AG09309 (cell line): ENCODE measurements at regions not wholly inside any gene's neighbourhood (a gene's known extent, or its start where the extent isn't known, plus 50 kb on each side); places are given as distances from the start of the nearest gene placed in this dataset.

Experiments used
- DNase-seq: peaks from one replicate; pipeline ENCODE4 v3.0.0-alpha.2; 2010; ENCODE audit warnings: low read depth
- H3K4me3 ChIP-seq: 2 replicates; pipeline ENCODE4 v1.5.1; 2011; ENCODE audit warnings: mild to moderate bottlenecking, low read depth, low read length, moderate library complexity; ENCODE audit not compliant: control insufficient read depth
- CTCF ChIP-seq: IDR thresholded peaks from 2 replicates; pipeline ENCODE4 v1.5.1; 2011; ENCODE audit warnings: mild to moderate bottlenecking, low read depth, low read length, inconsistent platforms; ENCODE audit not compliant: insufficient read depth, control insufficient read depth; ENCODE audit errors: missing control alignments

DNA sequence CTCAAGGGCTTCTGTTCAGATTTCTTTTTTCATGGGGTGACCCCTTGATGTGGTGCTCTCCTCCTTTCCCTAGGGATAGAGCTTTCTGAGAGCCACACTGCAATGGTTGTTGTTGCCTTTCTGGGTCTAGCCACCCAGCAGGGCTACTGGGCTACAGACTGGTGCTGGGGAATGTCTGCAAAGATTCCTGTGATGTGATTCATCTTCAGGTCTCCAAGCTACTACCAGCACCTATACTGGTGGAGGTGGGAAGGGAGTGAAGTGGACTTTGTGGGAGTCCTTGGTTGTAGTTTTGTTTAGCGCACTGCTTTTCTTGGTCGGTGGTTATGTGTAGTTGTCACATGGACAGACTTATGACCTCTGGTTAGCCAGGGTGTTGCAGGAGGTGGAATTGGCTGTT is 392.3 kb upstream of the CNTN6 start:
- DNase-seq: no peak
- TF ChIP-seq CTCF: no peak
- H3K4me3 ChIP-seq: no peak overlapping the region

- TF ChIP-seq CTCF: no peak
- no peak overlapping the region for H3K4me3 ChIP-seq
- no peak for DNase-seq
These were observed 385.8 kb upstream of the CNTN6 start for GRCh38 chr3:707041-707440.

- DNase-seq: no peak
- no peak overlapping the region for H3K4me3 ChIP-seq
- no peak for TF ChIP-seq CTCF
These were observed 379.7 kb upstream of the CNTN6 start for GRCh38 chr3:713006-713621.

DNA sequence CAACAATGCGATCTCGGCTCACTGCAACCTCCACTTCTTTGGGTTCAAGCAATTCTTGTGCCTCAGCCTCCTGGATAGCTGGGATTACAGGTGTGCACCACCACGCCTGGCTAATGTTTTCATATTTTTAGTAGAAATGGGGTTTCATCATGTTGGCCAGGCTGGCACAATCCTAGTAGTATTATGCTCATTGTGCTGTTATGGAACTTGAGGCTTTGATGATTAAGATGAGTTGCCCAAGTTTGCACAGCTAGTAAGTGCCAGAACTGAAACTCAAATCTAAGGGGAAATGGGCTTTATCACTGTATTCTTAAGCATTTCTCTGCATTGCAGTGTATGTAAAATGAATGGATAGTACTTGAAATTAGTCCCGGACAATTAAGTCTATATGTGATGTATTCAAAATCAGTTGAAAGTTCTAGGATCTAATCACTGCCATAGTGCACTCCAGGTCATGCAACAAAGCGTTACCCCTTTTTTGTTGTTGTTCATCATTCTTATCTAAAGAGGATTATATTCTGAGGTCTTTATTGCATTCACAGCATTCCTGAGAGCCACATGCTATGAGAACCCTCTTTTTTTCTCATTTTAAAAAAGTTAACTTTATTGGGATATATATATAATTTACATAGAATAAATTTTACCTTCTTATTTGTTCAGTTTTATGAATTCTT is 378.7 kb upstream of the CNTN6 start:
- TF ChIP-seq CTCF: no peak
- H3K4me3 ChIP-seq: no peak overlapping the region
- DNase-seq: no peak

- TF ChIP-seq CTCF: no peak
- DNase-seq: no peak
- H3K4me3 ChIP-seq: no peak overlapping the region
These were observed 371.7 kb upstream of the CNTN6 start for GRCh38 chr3:721086-721485.

GRCh38 chr3:732326-732928 is 360.4 kb upstream of the CNTN6 start:
- H3K4me3 ChIP-seq: no peak overlapping the region
- DNase-seq: no peak
- TF ChIP-seq CTCF: no peak
